Pancreas (tissue), 10 donors: ENCODE measurements at regions not wholly inside any gene's neighbourhood (a gene's known extent, or its start where the extent isn't known, plus 50 kb on each side); places are given as distances from the start of the nearest gene placed in this dataset.
"Not testable (repeated sequence)": the region's sequence is repeated elsewhere in the genome, so short reads cannot be mapped to it uniquely, and the experiment has no call there.

Experiments used
- ATAC-seq, 4 donors: fragments of 200-7000 bp; cut with Tn5 transposase; one replicate each; pipeline versions ENCODE4 v1.8.0 to v1.9.1; 2020; ENCODE audit warnings: mild to moderate bottlenecking in 4 of 4, moderate library complexity in 4 of 4
- DNase-seq, 6 donors: peaks; one replicate each; pipeline ENCODE4 v3.0.0-alpha.2; 2020
- FAIRE-seq: peaks from 2 replicates; lab custom pipeline; 2012; peaks lifted over from hg19 to GRCh38; lab: Jason Lieb, UNC
- H3K27ac ChIP-seq, 4 donors: fragments of 200-600 bp; sonication (generic); 1 replicate in 3 of 4; 2 replicates in 1 of 4; pipeline versions ENCODE4 v1.5.0 to v1.8.0; 2020
- H3K27me3 ChIP-seq, 4 donors: fragments of 200-600 bp; one replicate each; pipeline ENCODE4 v1.8.0; 2021
- H3K36me3 ChIP-seq, 3 donors: fragments of 200-600 bp; sonication (generic) in 1 of 3; one replicate each; pipeline versions ENCODE4 v1.5.0 to v1.8.0; 2020 to 2021
- H3K4me1 ChIP-seq, 3 donors: fragments of 200-600 bp; one replicate each; pipeline ENCODE4 v1.8.0; 2021
- H3K4me3 ChIP-seq, 4 donors: fragments of 200-600 bp; sonication (generic) in 2 of 4; one replicate each; pipeline versions ENCODE4 v1.5.0 to v1.8.0; 2020 to 2021
- H3K9me3 ChIP-seq, 4 donors: fragments of 200-600 bp; one replicate each; pipeline ENCODE4 v1.8.0; 2021
- CTCF ChIP-seq, 4 donors: fragments of 200-600 bp; sonication (generic) in 3 of 4; IDR thresholded peaks; one replicate each; pipeline versions ENCODE4 v1.5.0 to v1.8.0; 2021; ENCODE audit warnings: antibody characterized with exemption in 4 of 4
- WGBS, 2 donors: extraction: QIAGEN DNeasy Blood & Tissue Kit; methylation state at CpG; one replicate each; pipeline ENCODE4 v1.1.7; 2013; 5-methylcytosine and 5-hydroxymethylcytosine counted together
- intact Hi-C, 3 donors: fragments of 100-400 bp; cut with DNase I; formaldehyde crosslinking; loops; one replicate each; pipeline versions ENCODE4 v1.11.1 to v1.14.2; 2022
- donor health status: healthy with polysubstance abuse.
- donor health status: DM: no; HTN: no; CAD: no; lungs with moderate emphysema.
- donor health status: DM: no; HTN: no; CAD: no.
- donor health status: control.
- donor health status: control.
- donor health status: Bipolar disorder and iron deficiency.
- donor health status: DM: yes; HTN: yes; CAD: no.
- donor health status: DM: no; HTN: no; CAD: no.
- donor health status: DM: no; HTN: no; CAD: no.
- donor health status: DM: yes; HTN: yes; CAD: no.

GRCh38 chr6:33507261-33507660 lies 52.9 kb downstream of the ZBTB9 start:
- no peaks in the 10 kb centered on the region for H3K4me1 ChIP-seq
- FAIRE-seq = no peak
- WGBS, 2 donors = 76 to 83% methylated on average over 3 of the region's 3 CpGs
- no peaks in the 10 kb centered on the region for H3K27me3 ChIP-seq
- no peak for TF ChIP-seq CTCF (IDR thresholded peaks at IDR 0.05)
- no peak for ATAC-seq
- intact Hi-C loops = no loop called here
- H3K27ac ChIP-seq = no peak overlapping the region
- H3K4me3 ChIP-seq = no peak overlapping the region
- no peak for DNase-seq
- H3K36me3 ChIP-seq = no peaks in the 10 kb centered on the region
- H3K9me3 ChIP-seq = no peaks in the 10 kb centered on the region

GRCh38 chr6:33508935-33509926 lies 54.9 kb downstream of the ZBTB9 start:
- no peak overlapping the region for H3K27ac ChIP-seq
- ATAC-seq (peak in 1 of 4 donors; percentile 29), FAIRE-seq (no peak), DNase-seq (no peak)
- H3K4me3 ChIP-seq = no peak overlapping the region
- H3K27me3 ChIP-seq = no peaks in the 10 kb centered on the region
- no peak for TF ChIP-seq CTCF (IDR thresholded peaks at IDR 0.05)
- no peaks in the 10 kb centered on the region for H3K36me3 ChIP-seq
- WGBS, 2 donors = 43 to 49% methylated on average over 16 of the region's 16 CpGs
- no peaks in the 10 kb centered on the region for H3K4me1 ChIP-seq
- no peaks in the 10 kb centered on the region for H3K9me3 ChIP-seq
- intact Hi-C loops = no loop called here

DNA sequence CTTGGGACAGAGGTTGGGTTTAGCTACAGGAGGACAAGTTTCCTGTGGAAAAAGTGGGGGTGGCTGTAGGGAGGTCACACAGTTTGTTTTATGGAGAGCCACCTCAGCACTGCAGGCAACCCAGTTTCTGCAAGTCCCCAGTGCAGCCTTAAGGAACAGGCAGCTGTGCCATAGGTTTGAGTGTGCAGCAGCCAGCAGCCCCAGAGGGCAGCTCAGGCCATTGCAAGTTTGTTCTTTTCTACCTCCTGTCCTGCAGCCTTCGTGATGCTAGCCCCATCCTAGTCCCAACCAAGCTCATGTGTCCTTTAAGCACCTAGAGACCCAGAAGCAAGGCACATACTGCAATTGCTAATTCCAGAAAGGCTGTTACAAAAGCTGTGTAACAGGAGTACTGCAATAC lies 58.8 kb downstream of the ZBTB9 start:
- Histone ChIP-seq H3K4me1 (no peaks in the 10 kb centered on the region), H3K36me3 (no peaks in the 10 kb centered on the region), H3K27ac (no peak overlapping the region), H3K9me3 (no peaks in the 10 kb centered on the region), H3K4me3 (no peak overlapping the region), H3K27me3 (no peaks in the 10 kb centered on the region)
- intact Hi-C loops = no loop called here
- WGBS, 2 donors = 65 to 74% methylated on average over 1 of the region's 1 CpG
- no peak for TF ChIP-seq CTCF (IDR thresholded peaks at IDR 0.05)
- no peak for FAIRE-seq
- DNase-seq = no peak
- ATAC-seq = no peak

- Histone ChIP-seq H3K9me3 (no peaks in the 10 kb centered on the region), H3K4me1 (no peaks in the 10 kb centered on the region), H3K4me3 (no peak overlapping the region), H3K27me3 (no peaks in the 10 kb centered on the region), H3K36me3 (no peaks in the 10 kb centered on the region), H3K27ac (no peak overlapping the region)
- intact Hi-C loops = no loop called here
- no peak for FAIRE-seq
- WGBS, 2 donors = 56 to 58% methylated on average over 4 of the region's 4 CpGs
- DNase-seq = no peak
- no peak for ATAC-seq
- TF ChIP-seq CTCF (IDR thresholded peaks at IDR 0.05) = no peak
Measured at GRCh38 chr6:33516726-33517125, 62.4 kb downstream of the ZBTB9 start.

DNA sequence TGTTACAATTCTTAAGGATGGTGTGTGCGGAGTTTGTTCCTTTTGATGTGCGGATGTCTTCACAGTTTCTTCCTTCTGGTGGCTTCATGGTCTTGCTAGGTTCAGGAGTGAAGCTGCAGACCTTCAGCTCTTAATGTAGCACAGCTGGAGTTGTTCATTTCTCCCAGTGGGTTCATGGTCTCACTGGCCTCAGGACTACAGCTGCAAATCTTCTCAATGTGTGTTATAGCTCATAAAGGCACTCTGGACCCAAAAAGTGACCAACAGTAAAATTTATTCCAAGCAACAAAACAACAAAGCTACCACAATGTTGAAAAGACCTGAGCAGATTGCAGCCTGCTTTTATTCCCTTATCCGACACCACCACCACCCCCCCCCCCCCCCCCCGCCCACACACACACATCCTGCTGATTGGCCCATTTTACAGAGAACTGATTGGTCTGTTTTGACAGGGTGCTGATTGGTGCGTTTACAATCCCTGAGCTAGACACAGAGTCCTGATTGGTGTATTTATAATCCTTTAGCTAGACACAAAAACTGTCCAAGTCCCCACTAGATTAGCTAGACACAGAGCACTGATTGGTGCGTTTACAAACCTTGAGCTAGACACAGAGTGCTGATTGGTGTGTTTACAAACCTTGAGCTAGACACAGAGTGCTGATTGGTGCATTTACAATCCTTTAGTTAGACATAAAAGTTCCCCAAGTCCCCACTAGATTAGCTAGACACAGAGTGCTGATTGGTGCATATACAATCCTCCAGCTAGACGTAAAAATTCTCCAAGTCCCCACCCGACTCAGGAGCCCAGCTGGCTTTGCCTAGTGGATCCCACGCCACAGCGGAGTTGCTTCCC lies 59.2 kb downstream of the BAK1 start:
- H3K4me1 ChIP-seq, intact Hi-C loops, H3K4me3 ChIP-seq, DNase-seq, H3K27me3 ChIP-seq, H3K36me3 ChIP-seq, H3K9me3 ChIP-seq, FAIRE-seq, ATAC-seq, H3K27ac ChIP-seq: not testable (repeated sequence)
- WGBS, 2 donors = 71 to 80% methylated on average over 8 to 9 of the region's 10 CpGs
